ELR (cell line): ENCODE measurements at regions not wholly inside any gene's neighbourhood (a gene's known extent, or its start where the extent isn't known, plus 50 kb on each side); places are given as distances from the start of the nearest gene placed in this dataset.

Experiments used
- DNase-seq: peaks from one replicate; pipeline ENCODE4 v3.0.0-alpha.2; 2015; ENCODE audit warnings: low read depth

DNA sequence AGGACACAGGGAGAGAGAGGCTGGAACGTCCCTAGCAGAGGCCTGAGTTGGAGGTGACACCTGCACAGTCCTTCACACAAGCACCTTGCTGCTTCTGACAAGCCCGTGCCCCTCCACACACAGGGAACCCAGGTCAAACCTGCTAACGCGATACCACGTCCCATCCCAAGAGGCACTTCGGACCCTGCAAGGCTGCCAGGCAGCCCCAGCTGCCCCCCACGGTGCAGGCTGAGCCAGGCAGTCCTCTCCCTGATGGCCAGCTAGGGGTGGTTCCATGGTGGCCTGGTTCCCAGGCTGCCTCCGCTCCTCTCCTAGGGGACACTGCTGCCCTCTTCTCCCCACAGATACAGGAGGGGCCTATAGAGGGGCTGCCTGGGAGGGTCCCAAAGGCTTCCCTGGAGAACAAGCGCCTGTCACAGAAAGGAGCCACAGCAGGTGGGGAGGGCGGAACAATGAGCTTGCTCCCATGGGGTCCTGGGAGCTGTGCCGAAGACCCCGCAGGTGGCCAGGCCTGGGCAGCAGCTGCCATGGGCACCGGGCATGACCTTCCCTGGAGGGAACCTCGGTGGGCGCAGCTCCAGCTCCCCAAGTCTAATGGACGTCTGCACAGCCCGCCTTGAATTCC is 434.2 kb upstream of the MYT1L start:
- no peak for DNase-seq

- no peak for DNase-seq
Observed at GRCh38 chr2:2764739-2765138, 433.7 kb upstream of the MYT1L start.

- no peak for DNase-seq
Observed at GRCh38 chr2:2764001-2764355, 432.9 kb upstream of the MYT1L start.

DNA sequence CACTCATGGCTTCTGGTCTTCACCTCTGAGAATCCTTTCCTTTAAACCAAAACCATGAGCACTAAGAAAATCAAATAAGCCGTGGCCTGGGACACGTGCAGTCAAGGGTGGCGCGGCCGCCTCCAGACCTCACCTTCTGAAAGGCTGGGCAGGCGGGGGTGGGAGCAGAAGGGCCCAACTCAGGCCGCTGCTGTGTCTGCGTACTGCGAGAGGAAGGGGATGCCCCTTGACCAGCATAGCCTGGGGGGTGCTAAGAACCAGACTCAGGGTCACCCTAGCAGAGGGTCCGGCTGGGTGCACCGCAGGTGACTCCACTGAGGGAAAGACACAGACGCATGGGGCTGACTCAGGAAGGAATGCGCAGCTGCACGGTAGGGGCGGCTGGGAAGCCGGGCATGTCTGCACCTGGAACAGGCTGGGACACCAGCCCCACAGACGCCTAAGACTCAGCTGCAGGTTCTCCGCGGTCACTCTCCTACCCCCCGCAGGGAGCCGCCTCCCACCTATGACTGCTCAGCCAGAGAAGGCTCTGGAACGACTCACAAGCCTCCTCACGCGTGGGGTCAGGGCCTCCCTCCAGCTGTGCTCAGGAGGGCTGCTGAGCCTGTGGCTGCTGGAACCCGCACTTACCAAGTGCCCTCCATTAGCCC is 432.4 kb upstream of the MYT1L start:
- DNase-seq = no peak

DNA sequence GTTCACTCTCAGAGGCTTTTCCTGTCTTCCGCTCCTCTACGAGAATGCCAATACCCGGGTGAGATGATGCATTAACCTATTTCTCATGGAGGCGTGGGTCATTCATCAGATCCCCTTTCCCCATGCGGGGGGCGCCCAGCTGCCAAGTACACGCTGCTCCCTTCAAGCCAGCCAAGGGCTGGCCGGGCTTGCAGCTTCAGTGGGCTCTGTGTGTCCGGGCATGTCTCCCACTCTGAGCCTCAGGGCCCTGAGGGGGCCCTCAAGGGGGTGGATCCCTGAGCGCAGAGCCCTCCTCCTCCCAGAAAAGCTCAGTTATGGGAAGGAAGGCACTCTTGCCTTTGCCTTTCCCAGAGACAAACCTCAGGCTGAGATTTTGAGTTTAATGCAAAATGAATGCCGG is 431.8 kb upstream of the MYT1L start:
- DNase-seq = no peak

DNA sequence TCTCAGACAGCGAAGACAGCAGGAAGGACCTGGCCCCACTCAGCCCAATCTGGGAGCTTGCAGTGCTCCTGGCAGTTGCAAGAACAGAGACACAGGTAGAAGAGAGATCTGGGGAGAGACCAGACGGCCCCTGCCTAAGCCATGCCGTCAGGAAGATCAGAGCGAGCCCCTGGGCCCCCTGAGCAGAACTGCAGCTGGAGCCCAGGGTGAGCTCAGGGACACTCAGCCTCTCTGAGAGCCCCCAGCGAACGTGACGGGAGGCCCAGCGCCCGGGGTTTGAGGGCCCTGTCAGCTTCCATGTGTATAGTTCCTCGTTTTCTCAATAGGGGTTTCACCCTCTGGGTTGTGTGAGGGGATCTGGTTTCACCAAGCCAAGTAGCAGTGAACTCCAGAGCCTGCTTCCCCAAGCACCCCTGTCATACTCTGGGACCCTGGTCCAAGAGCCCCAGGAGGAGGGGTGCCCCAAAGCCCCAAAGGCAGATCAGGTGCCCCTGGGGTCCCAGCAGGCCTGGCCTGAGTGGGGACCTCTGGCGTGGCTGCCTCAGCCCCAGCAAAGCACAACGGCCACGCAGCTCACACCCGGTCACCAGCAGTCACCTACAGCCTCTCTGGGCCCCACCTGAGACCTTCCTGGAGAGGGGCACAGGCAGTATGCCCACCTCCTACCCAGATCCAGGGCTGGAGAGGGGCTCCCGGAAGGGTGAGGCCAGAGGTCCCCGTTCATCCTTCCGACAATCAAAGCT is 431.3 kb upstream of the MYT1L start:
- DNase-seq = no peak

DNA sequence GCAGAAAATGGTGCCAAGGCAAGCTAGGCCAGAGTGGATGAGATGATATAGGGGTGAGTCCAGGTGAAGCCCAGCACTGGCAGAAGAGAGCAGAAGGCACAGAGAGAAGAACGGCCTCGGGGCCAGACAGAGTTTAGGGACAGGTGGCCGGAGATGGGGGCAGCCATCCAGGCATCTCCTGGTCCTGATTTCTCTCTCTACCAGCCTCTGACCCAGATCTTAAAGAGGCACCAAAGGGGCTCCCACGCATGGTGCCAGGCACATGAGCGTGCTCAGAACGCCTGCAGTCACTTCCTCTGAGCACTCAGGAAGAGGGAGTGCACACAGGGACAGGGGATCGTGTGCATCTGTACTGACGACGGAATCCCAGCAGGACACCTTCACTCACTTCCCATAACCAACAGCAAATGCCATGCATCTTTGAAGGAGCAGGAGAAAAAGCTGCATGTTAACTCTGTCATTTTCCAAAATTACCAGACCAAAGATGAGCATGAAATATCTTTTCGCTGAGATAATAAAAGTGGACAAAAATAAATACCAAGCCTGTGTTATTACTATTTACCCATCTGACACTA is 427.8 kb upstream of the MYT1L start:
- DNase-seq = no peak

- DNase-seq = no peak
Observed at GRCh38 chr2:2757764-2758163, 426.7 kb upstream of the MYT1L start.

DNA sequence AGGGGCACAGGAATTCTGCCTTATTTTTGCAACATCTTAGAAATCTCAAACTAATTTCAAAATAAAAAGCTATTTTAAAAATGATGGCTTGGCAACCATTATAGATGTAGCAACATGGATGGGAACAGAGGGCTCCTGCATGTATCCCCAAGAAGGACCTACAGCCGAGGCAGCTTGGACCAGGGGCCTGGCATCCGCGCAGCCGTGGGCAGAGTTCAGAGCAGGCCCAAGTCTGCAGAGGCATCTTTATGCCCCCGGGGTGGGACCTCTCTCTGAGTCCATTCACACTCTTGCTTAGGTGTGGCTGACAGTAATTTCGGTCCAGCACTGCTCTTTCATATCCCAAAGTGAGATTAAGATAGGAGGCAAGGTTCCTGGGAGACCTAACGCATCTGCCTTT is 425.8 kb upstream of the MYT1L start:
- no peak for DNase-seq

DNA sequence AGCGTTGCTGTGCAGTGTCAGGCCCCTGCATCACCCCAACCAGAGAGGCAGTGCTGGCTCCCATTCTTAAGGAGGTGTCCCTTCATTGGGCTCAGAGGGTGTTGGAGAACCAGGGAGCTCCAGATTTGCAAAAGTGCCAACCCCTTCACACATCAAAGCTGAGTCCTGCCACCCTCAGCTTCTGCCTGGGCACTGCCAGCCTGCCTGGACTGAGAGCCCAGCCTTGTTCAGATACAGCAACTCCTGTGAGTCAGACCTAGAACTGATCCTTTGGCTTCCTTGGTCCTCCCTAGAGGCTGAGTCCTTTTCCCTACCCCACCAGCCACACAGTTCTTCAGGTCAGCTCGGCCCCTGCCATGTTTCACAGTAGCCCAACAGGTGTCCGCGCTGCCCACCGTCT is 424.9 kb upstream of the MYT1L start:
- DNase-seq = no peak

- DNase-seq = no peak
Observed at GRCh38 chr2:2754940-2755339, 423.9 kb upstream of the MYT1L start.

DNA sequence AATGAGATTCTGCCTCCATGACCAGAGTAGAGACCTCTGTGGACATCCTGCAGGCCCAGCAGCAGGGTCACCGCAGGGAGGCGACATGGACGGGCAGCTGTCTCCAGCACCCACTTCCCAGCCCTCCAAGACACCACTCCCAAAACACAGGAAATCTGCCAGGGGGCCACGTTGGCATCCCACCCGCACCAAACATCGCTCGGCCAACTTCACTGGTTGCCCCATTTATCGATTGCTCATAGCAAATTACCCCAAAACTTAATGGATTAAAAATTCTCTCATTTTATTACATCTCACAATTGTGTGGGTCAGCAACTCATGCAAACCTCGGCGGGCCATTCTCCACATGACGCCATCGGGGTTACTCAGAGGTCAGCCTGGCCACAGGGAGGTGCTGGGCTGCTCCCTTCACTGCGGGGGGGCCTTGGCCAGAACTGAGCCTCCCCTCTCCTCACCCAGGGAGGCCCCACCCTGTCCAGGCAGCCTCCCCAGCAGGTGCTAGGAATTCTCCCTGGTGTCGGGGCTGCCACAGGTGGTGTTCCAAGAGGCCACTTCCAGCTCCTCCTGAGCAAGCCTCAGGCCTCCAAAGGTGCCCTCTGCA is 420.7 kb upstream of the MYT1L start:
- no peak for DNase-seq

DNA sequence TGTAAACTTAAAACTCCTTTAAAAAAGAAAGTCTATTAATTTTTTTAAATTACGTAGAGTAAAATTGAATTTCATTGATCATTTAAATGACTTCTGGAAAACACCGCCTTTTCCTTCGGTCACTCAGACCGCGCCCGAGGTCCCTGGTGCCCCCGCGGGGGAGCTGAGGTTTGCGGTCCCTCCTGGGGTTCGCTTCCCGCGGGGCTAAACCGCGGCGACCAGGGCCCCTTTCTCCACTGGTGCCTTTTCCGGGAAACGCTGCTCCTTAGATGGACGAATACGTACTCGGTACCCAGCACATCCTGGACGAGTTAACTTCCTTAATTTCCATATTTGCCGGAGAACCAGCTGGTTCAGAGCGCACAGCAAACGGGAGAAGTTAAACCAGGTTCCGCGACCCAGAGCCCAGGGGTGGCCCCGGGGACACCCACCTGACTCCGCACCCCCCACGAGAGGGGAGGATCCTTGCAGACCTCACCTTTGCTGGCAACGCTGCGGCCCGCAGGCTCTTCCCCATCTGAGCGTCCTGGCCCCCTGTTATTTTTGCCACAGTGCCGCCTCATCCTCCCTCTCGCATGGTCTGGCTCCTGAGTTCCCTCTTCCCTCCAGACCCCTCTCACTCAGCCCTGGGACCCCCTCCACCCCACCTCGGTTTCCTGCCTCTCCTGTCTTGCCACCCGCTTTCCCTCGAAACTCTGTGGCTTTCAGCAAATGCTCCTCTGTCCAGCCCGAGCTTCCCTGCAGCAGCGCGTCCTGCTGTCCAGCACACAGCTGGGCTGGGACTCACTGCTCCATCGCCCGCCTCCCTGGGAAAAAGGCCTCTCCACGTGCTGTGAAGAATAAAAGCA is 420.0 kb upstream of the MYT1L start:
- DNase-seq = no peak

- DNase-seq = no peak
Observed at GRCh38 chr2:2749206-2749598, 418.1 kb upstream of the MYT1L start.

DNA sequence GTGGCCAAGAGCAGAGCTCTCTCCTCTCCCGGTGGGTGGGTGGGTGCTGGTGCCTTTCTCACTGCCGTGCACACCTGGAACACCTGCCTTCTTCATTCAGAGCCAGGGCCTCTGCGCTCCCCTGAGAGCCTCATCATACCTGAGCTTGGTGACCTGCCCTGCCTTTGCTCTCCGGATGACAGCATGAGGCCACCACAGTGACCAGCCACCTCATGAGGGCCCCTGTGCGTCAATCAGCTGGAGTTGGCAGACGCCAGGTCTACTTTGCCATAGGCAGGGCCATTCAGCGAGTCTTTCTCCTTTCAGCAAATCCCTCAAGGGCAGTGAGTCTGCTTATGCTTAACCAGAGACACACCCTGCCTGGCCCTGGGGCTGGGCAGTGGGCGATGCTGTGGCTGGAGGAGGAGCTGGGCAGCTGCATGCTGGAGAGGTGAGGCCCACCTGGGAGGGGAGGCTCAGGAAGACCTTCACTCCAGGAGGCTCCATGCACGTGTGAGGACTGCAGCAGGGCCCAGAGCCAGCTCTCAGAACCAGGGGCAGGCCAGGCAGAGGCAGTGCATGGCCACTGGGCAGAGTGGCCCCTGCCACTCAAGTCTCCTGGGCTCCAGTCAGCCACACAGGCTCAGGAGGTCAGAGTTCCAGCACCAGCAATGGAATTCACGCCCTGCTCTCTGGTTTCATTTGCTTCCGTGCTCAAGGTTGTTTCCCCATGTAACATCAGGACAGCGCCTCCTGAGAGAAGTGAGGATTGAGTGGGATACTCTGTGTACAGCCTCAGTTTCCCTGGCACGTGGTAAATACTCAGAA is 417.5 kb upstream of the MYT1L start:
- DNase-seq = no peak

- no peak for DNase-seq
Observed at GRCh38 chr2:2747797-2748301, 416.8 kb upstream of the MYT1L start.

GRCh38 chr2:2746731-2747130 is 415.7 kb upstream of the MYT1L start:
- DNase-seq = no peak

GRCh38 chr2:2744958-2745715 is 414.1 kb upstream of the MYT1L start:
- DNase-seq = no peak

GRCh38 chr2:2744107-2744506 is 413.0 kb upstream of the MYT1L start:
- DNase-seq = no peak

- no peak for DNase-seq
Observed at GRCh38 chr2:2743164-2743571, 412.1 kb upstream of the MYT1L start.
